ENCODE measurements at regions not wholly inside any gene's neighbourhood (a gene's known extent, or its start where the extent isn't known, plus 50 kb on each side); places are given as distances from the start of the nearest gene placed in this dataset.

DNA sequence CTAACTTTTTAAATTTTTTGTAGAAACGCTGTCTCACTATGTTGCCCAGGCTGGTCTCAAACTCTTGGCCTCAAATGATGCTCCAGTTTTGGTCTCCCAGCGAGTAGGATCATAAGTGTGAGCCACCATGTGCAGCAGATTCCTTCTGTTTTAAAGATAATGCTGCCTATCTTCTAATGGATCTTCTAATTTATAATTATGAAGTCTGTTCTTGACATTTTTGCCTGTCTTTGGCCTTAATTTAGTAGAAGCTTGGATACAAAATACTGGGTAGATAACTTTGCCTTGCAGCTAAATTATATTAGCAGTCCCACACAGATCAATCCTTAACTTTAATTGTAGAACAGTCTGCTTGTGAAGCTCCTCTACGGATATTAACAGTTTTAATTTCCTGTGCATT is 566.6 kb upstream of the CDH8 start:
- Histone ChIP-seq H3K9ac (ENCODE audit: low read length) (no peak overlapping the region), H3K9me2 (ENCODE audit: insufficient read depth, low read length) (no peaks in the 10 kb centered on the region), H3K4me3 (ENCODE audit: low read length) (no peak overlapping the region), H2AFZ (ENCODE audit: low read depth, low read length) (no peak overlapping the region), H3K27ac (ENCODE audit: low read length) (no peak overlapping the region), H3K36me3 (ENCODE audit: insufficient read depth, low read length) (no peaks in the 10 kb centered on the region), H3K4me2 (ENCODE audit: low read length) (no peak overlapping the region), H4K20me1 (ENCODE audit: insufficient read depth) (no peaks in the 10 kb centered on the region), H3K27me3 (ENCODE audit: insufficient read depth, low read depth, low read length) (no peaks in the 10 kb centered on the region), H3K9me3 (ENCODE audit: low read length) (no peaks in the 10 kb centered on the region), H3K79me2 (replicated peaks; ENCODE audit: insufficient read depth, low read length) (no peaks in the 10 kb centered on the region), H3F3A (ENCODE audit: insufficient read depth, low read length, poor library complexity, severe bottlenecking) (no peaks in the 10 kb centered on the region)
- no peak for TF ChIP-seq SMC3 (conservative IDR thresholded peaks at IDR 0.05; ENCODE audit: poor library complexity)
- no peak for TF ChIP-seq MXI1 (conservative IDR thresholded peaks at IDR 0.05; ENCODE audit: poor library complexity, severe bottlenecking)
- no peak for TF ChIP-seq EP300 (conservative IDR thresholded peaks at IDR 0.05; ENCODE audit: poor library complexity, severe bottlenecking)
- TF ChIP-seq RAD21 (conservative IDR thresholded peaks at IDR 0.05) = no peak
- no peak for TF ChIP-seq EZH2 (IDR thresholded peaks at IDR 0.05; ENCODE audit: borderline replicate concordance, insufficient read depth, low read length, poor library complexity, severe bottlenecking)

DNA sequence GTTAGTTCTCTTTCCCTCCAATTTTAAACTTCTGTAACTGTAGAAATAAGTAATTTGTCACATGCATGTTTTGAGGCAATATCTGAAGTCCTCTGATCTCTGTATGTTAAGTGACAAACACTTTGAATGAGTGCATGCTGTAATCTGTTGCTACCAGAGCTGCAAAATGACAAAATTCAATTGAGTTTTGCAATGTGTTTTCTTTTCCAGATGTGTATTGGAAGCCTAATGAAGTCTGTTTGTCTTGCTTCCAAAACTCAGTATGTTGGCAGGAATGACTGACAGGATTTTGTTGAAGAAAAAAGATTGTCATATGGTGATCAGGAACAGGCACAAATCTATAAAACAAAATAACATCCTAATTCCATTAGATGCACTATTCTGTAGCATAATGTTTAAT is 561.6 kb upstream of the CDH8 start:
- Histone ChIP-seq H3K36me3 (ENCODE audit: insufficient read depth, low read length) (no peaks in the 10 kb centered on the region), H3F3A (ENCODE audit: insufficient read depth, low read length, poor library complexity, severe bottlenecking) (no peaks in the 10 kb centered on the region), H3K4me2 (ENCODE audit: low read length) (no peak overlapping the region), H3K9me3 (ENCODE audit: low read length) (no peaks in the 10 kb centered on the region), H3K27me3 (ENCODE audit: insufficient read depth, low read depth, low read length) (no peaks in the 10 kb centered on the region), H2AFZ (ENCODE audit: low read depth, low read length) (no peak overlapping the region), H3K9ac (ENCODE audit: low read length) (no peak overlapping the region), H3K9me2 (ENCODE audit: insufficient read depth, low read length) (no peaks in the 10 kb centered on the region), H3K79me2 (replicated peaks; ENCODE audit: insufficient read depth, low read length) (no peaks in the 10 kb centered on the region), H3K4me3 (ENCODE audit: low read length) (no peak overlapping the region), H4K20me1 (ENCODE audit: insufficient read depth) (no peaks in the 10 kb centered on the region), H3K27ac (ENCODE audit: low read length) (no peak overlapping the region)
- TF ChIP-seq POLR2AphosphoS5 (IDR thresholded peaks at IDR 0.05) = no peak
- TF ChIP-seq, protein P1, sequence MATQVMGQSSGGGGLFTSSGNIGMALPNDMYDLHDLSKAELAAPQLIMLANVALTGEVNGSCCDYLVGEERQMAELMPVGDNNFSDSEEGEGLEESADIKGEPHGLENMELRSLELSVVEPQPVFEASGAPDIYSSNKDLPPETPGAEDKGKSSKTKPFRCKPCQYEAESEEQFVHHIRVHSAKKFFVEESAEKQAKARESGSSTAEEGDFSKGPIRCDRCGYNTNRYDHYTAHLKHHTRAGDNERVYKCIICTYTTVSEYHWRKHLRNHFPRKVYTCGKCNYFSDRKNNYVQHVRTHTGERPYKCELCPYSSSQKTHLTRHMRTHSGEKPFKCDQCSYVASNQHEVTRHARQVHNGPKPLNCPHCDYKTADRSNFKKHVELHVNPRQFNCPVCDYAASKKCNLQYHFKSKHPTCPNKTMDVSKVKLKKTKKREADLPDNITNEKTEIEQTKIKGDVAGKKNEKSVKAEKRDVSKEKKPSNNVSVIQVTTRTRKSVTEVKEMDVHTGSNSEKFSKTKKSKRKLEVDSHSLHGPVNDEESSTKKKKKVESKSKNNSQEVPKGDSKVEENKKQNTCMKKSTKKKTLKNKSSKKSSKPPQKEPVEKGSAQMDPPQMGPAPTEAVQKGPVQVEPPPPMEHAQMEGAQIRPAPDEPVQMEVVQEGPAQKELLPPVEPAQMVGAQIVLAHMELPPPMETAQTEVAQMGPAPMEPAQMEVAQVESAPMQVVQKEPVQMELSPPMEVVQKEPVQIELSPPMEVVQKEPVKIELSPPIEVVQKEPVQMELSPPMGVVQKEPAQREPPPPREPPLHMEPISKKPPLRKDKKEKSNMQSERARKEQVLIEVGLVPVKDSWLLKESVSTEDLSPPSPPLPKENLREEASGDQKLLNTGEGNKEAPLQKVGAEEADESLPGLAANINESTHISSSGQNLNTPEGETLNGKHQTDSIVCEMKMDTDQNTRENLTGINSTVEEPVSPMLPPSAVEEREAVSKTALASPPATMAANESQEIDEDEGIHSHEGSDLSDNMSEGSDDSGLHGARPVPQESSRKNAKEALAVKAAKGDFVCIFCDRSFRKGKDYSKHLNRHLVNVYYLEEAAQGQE (IDR thresholded peaks at IDR 0.05; ENCODE audit: borderline replicate concordance) = no peak
- TF ChIP-seq EZH2 (IDR thresholded peaks at IDR 0.05; ENCODE audit: borderline replicate concordance, insufficient read depth, low read length, poor library complexity, severe bottlenecking) = no peak
- TF ChIP-seq TAF1 (IDR thresholded peaks at IDR 0.05; ENCODE audit: low read depth) = no peak
- TF ChIP-seq SMC3 (conservative IDR thresholded peaks at IDR 0.05; ENCODE audit: poor library complexity) = no peak
- no peak for TF ChIP-seq EP300 (conservative IDR thresholded peaks at IDR 0.05; ENCODE audit: poor library complexity, severe bottlenecking)
- no peak for TF ChIP-seq RAD21 (conservative IDR thresholded peaks at IDR 0.05)
- TF ChIP-seq, protein P2, sequence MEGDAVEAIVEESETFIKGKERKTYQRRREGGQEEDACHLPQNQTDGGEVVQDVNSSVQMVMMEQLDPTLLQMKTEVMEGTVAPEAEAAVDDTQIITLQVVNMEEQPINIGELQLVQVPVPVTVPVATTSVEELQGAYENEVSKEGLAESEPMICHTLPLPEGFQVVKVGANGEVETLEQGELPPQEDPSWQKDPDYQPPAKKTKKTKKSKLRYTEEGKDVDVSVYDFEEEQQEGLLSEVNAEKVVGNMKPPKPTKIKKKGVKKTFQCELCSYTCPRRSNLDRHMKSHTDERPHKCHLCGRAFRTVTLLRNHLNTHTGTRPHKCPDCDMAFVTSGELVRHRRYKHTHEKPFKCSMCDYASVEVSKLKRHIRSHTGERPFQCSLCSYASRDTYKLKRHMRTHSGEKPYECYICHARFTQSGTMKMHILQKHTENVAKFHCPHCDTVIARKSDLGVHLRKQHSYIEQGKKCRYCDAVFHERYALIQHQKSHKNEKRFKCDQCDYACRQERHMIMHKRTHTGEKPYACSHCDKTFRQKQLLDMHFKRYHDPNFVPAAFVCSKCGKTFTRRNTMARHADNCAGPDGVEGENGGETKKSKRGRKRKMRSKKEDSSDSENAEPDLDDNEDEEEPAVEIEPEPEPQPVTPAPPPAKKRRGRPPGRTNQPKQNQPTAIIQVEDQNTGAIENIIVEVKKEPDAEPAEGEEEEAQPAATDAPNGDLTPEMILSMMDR (IDR thresholded peaks at IDR 0.05; ENCODE audit: poor library complexity, severe bottlenecking) = no peak
- no peak for TF ChIP-seq MXI1 (conservative IDR thresholded peaks at IDR 0.05; ENCODE audit: poor library complexity, severe bottlenecking)
